ENCODE measurements at regions not wholly inside any gene's neighbourhood (a gene's known extent, or its start where the extent isn't known, plus 50 kb on each side); places are given as distances from the start of the nearest gene placed in this dataset.
"Not testable (repeated sequence)": the region's sequence is repeated elsewhere in the genome, so short reads cannot be mapped to it uniquely, and the experiment has no call there.

GRCh38 chr21:15638856-15639549 lies 90.8 kb upstream of the USP25 start:
- DNase-seq: no peak

- not testable (repeated sequence) for DNase-seq
Measured at GRCh38 chr21:15640113-15640512, 89.7 kb upstream of the USP25 start.

GRCh38 chr21:15644489-15644888 lies 85.3 kb upstream of the USP25 start:
- DNase-seq: no peak

GRCh38 chr21:15645830-15646229 lies 84.0 kb upstream of the USP25 start:
- no peak for DNase-seq

- no peak for DNase-seq
Measured at GRCh38 chr21:15650735-15651134, 79.0 kb upstream of the USP25 start.

- DNase-seq: no peak
Measured at GRCh38 chr21:15651172-15651571, 78.6 kb upstream of the USP25 start.

- no peak for DNase-seq
Measured at GRCh38 chr21:15653710-15654109, 76.1 kb upstream of the USP25 start.

GRCh38 chr21:15654171-15654570 lies 75.6 kb upstream of the USP25 start:
- no peak for DNase-seq

- no peak for DNase-seq
Measured at GRCh38 chr21:15659753-15660422, 69.9 kb upstream of the USP25 start.

- DNase-seq: no peak
Measured at GRCh38 chr21:15660423-15660804, 69.4 kb upstream of the USP25 start.

- DNase-seq: no peak
Measured at GRCh38 chr21:15667010-15667409, 62.8 kb upstream of the USP25 start.

GRCh38 chr21:15667819-15668218 lies 62.0 kb upstream of the USP25 start:
- no peak for DNase-seq

- DNase-seq: no peak
Measured at GRCh38 chr21:15669247-15669646, 60.5 kb upstream of the USP25 start.

- DNase-seq: no peak
Measured at GRCh38 chr21:15671188-15671587, 58.6 kb upstream of the USP25 start.

GRCh38 chr21:15672578-15672977 lies 57.2 kb upstream of the USP25 start:
- not testable (repeated sequence) for DNase-seq

- DNase-seq: no peak
Measured at GRCh38 chr21:15676935-15677334, 52.8 kb upstream of the USP25 start.

GRCh38 chr21:15679630-15680029 lies 50.2 kb upstream of the USP25 start:
- DNase-seq: no peak
